PC-9 (cell line): ENCODE measurements at regions not wholly inside any gene's neighbourhood (a gene's known extent, or its start where the extent isn't known, plus 50 kb on each side); places are given as distances from the start of the nearest gene placed in this dataset.
"Not testable (repeated sequence)": the region's sequence is repeated elsewhere in the genome, so short reads cannot be mapped to it uniquely, and the experiment has no call there.

ENCODE experiments used
- BruUV-seq: library from RNA; stranded (reverse); fragments of 400-500 nt; replicated peaks from 2 replicates; lab custom pipeline; 2021; lab: Mats Ljungman, UMichigan
- CTCF ChIA-PET: fragments of 300-600 bp; sonication (Branson Sonifier 250); formaldehyde crosslinking; loops from one replicate; lab custom pipeline; 2022; ENCODE audit warnings: antibody characterized with exemption; lab: Charles Lee
- POLR2A ChIA-PET: fragments of 300-600 bp; sonication (Branson Sonifier 250); formaldehyde crosslinking; loops from one replicate; lab custom pipeline; 2022; ENCODE audit warnings: antibody characterized with exemption; ENCODE audit not compliant: unreplicated experiment; lab: Charles Lee
- DNase-seq, 2 experiments: peaks; one replicate each; pipeline versions ENCODE4 v3.0.0 to v3.0.0-alpha.2; 2015 to 2022; ENCODE audit warnings: mixed read lengths in 1 of 2
- H2AFZ ChIP-seq: fragments of 200-600 bp; sonication (generic); 2 replicates; pipeline ENCODE4 v1.8.1; 2017; ENCODE audit warnings: antibody characterized with exemption
- H3F3A ChIP-seq: fragments of 200-600 bp; sonication (generic); 2 replicates; pipeline ENCODE4 v1.8.1; 2017; ENCODE audit warnings: antibody characterized with exemption, mild to moderate bottlenecking, low read depth; ENCODE audit not compliant: insufficient read depth
- H3K27ac ChIP-seq: fragments of 200-600 bp; sonication (generic); 2 replicates; pipeline ENCODE4 v1.6.1; 2016; ENCODE audit warnings: mixed run types
- H3K27me3 ChIP-seq: fragments of 200-600 bp; sonication (generic); 2 replicates; pipeline ENCODE4 v1.6.1; 2016; ENCODE audit warnings: low read depth, mixed run types; ENCODE audit not compliant: insufficient read depth
- H3K36me3 ChIP-seq: fragments of 200-600 bp; sonication (generic); 2 replicates; pipeline ENCODE4 v1.6.1; 2016; ENCODE audit warnings: low read depth, mixed run types
- H3K4me1 ChIP-seq: fragments of 200-600 bp; sonication (generic); replicated peaks from 2 replicates; pipeline ENCODE4 v1.6.1; 2016; ENCODE audit warnings: mixed run types; ENCODE audit not compliant: insufficient read depth
- H3K4me2 ChIP-seq: fragments of 200-600 bp; sonication (generic); 2 replicates; pipeline ENCODE4 v1.6.1; 2017; ENCODE audit warnings: mixed run types
- H3K4me3 ChIP-seq: fragments of 200-600 bp; sonication (generic); 2 replicates; pipeline ENCODE4 v1.6.1; 2016; ENCODE audit warnings: mixed run types
- H3K79me2 ChIP-seq: fragments of 200-600 bp; sonication (generic); 2 replicates; pipeline ENCODE4 v1.6.1; 2017; ENCODE audit warnings: low read depth, mixed run types
- H3K9me2 ChIP-seq: fragments of 200-600 bp; sonication (generic); 2 replicates; pipeline ENCODE4 v1.8.1; 2017; ENCODE audit warnings: mild to moderate bottlenecking; ENCODE audit not compliant: insufficient read depth
- H3K9me3 ChIP-seq: fragments of 200-600 bp; sonication (generic); 2 replicates; pipeline ENCODE4 v1.8.1; 2016; ENCODE audit warnings: low read depth; ENCODE audit not compliant: insufficient read depth
- H4K20me1 ChIP-seq: fragments of 200-600 bp; sonication (generic); 2 replicates; pipeline ENCODE4 v1.8.1; 2017; ENCODE audit not compliant: insufficient read depth
- EZH2 ChIP-seq: fragments of 200-600 bp; sonication (generic); IDR thresholded peaks from 2 replicates; pipeline ENCODE4 v1.8.0; 2017; ENCODE audit warnings: antibody characterized with exemption, low read depth
- intact Hi-C: fragments of 100-400 bp; cut with micrococcal nuclease; formaldehyde crosslinking; loops from one replicate; pipeline ENCODE4 v1.10.0; 2022; ENCODE audit not compliant: unreplicated experiment
- TF ChIP-seq, protein P1 (sequence below): fragments of 200-600 bp; sonication (generic); conservative IDR thresholded peaks from 2 replicates; pipeline ENCODE4 v1.6.1; 2017; ENCODE audit warnings: mixed run types, antibody characterized with exemption, mild to moderate bottlenecking, moderate library complexity

DNA sequence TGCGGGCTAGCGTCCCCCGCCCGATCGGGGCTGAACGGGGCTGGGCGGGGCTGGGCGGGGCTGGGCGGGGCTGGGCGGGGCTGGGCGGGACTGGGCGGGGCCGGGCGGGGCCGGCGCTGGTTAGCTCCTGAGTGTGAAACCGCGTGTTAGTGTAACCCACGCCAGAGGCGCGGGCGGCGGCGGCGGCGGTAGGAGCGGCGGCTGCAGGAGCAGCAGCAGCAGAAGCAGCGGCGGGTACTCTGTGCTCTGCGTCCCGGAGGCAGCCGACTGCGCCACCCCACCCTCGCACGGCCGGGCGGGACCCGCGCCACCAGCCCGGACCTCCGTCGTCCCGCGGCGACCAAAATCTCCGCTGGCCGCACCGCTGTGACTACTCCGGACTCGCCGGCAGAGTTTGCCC lies 128.1 kb downstream of the LAS1L start:
- CTCF ChIA-PET: no interaction called here
- BruUV-seq: no TSS peak
- H3K79me2 ChIP-seq: no peaks in the 10 kb centered on the region
- intact Hi-C loops: no loop called here
- no peaks in the 10 kb centered on the region for H3K36me3 ChIP-seq
- no peaks in the 10 kb centered on the region for H3K4me1 ChIP-seq
- no peaks in the 10 kb centered on the region for H3K27me3 ChIP-seq
- H4K20me1 ChIP-seq: no peaks in the 10 kb centered on the region
- H3K27ac ChIP-seq: no peak overlapping the region
- TF ChIP-seq EZH2: no peak
- TF ChIP-seq, protein P1, sequence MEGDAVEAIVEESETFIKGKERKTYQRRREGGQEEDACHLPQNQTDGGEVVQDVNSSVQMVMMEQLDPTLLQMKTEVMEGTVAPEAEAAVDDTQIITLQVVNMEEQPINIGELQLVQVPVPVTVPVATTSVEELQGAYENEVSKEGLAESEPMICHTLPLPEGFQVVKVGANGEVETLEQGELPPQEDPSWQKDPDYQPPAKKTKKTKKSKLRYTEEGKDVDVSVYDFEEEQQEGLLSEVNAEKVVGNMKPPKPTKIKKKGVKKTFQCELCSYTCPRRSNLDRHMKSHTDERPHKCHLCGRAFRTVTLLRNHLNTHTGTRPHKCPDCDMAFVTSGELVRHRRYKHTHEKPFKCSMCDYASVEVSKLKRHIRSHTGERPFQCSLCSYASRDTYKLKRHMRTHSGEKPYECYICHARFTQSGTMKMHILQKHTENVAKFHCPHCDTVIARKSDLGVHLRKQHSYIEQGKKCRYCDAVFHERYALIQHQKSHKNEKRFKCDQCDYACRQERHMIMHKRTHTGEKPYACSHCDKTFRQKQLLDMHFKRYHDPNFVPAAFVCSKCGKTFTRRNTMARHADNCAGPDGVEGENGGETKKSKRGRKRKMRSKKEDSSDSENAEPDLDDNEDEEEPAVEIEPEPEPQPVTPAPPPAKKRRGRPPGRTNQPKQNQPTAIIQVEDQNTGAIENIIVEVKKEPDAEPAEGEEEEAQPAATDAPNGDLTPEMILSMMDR: no peak
- H3K9me2 ChIP-seq: no peaks in the 10 kb centered on the region
- no peak overlapping the region for H3K4me2 ChIP-seq
- no peak overlapping the region for H3K4me3 ChIP-seq
- POLR2A ChIA-PET: no interaction called here
- H3F3A ChIP-seq: no peaks in the 10 kb centered on the region
- no peak overlapping the region for H2AFZ ChIP-seq
- no peak for DNase-seq
- no peaks in the 10 kb centered on the region for H3K9me3 ChIP-seq

DNA sequence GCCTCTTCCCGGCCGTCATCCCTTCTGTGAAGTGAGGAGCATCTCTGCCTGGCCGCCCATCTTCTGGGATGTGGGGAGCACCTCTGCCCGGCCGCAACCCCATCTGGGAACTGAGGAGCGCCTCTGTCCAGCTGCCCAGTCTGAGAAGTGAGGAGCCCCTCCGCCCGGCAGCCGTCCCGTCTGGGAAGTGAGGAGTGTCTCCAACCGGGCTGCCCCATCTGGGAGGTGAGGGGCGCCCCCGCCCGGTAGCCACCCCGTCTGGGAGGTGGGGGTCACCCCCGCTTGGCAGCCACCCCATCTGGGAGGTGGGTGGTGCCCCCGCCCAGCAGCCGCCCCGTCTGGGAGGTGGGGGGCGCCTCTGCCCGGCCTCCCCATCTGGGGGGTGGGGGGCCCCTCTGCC lies 142.3 kb downstream of the LAS1L start:
- H3K27me3 ChIP-seq: no peaks in the 10 kb centered on the region
- no peaks in the 10 kb centered on the region for H3K4me1 ChIP-seq
- no peaks in the 10 kb centered on the region for H3K79me2 ChIP-seq
- H3K9me3 ChIP-seq: no peaks in the 10 kb centered on the region
- H2AFZ ChIP-seq: no peak overlapping the region
- H3K9me2 ChIP-seq: no peaks in the 10 kb centered on the region
- H3K36me3 ChIP-seq: no peaks in the 10 kb centered on the region
- DNase-seq: no peak
- H3K27ac ChIP-seq: no peak overlapping the region
- no peaks in the 10 kb centered on the region for H4K20me1 ChIP-seq
- intact Hi-C loops: no loop called here
- no peak overlapping the region for H3K4me2 ChIP-seq
- ChIA-PET POLR2A (no interaction called here), CTCF (no interaction called here)
- BruUV-seq: no TSS peak
- no peaks in the 10 kb centered on the region for H3F3A ChIP-seq
- H3K4me3 ChIP-seq: no peak overlapping the region
- no peak for TF ChIP-seq EZH2

- H3K4me1 ChIP-seq, POLR2A ChIA-PET, H3K4me2 ChIP-seq, H3K27ac ChIP-seq, H3F3A ChIP-seq, BruUV-seq, H3K79me2 ChIP-seq, H3K9me3 ChIP-seq, intact Hi-C loops, H3K9me2 ChIP-seq, H3K36me3 ChIP-seq, H4K20me1 ChIP-seq, H3K4me3 ChIP-seq, CTCF ChIA-PET, DNase-seq, H3K27me3 ChIP-seq, H2AFZ ChIP-seq: not testable (repeated sequence)
Measured at GRCh38 chrX:65389120-65389519, 145.5 kb downstream of the LAS1L start.
